ENCODE measurements at regions not wholly inside any gene's neighbourhood (a gene's known extent, or its start where the extent isn't known, plus 50 kb on each side); places are given as distances from the start of the nearest gene placed in this dataset.
A peak's percentile ranks its signal among the peaks of the same experiment; 100 is the strongest.

DNA sequence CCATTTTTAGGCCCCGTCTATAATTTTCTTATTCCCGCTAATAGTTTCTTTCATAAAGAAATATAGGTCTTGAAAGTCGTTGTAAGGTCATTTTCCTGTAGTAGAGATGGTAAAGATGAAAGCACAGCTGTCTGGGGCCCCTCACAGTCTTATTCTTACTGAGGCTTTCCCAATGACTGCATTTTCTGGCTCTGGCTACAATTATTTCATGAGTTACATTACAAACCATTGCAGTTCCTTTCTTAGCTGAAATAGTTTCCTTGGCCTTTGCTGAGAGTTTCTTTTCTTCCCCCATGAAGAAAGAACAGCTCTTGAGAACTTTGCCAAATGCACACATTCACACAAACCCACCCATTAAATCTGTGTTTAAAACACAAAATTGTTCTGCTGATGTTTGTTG lies 113.0 kb downstream of the DYRK2 start:
- H3K9me3 ChIP-seq (ENCODE audit: control insufficient read depth, insufficient read depth, low read length): no peaks in the 10 kb centered on the region
- H3K4me3 ChIP-seq (ENCODE audit: low read depth, low read length): no peak overlapping the region
- no peaks in the 10 kb centered on the region for H3K36me3 ChIP-seq (ENCODE audit: control insufficient read depth, insufficient read depth, low read length)
- no peaks in the 10 kb centered on the region for H3K4me1 ChIP-seq (ENCODE audit: control insufficient read depth, insufficient read depth, low read length)
- no peak overlapping the region for H3K9ac ChIP-seq (ENCODE audit: low read depth, low read length)
- no peaks in the 10 kb centered on the region for H3K27me3 ChIP-seq (ENCODE audit: control insufficient read depth, insufficient read depth, low read length)

DNA sequence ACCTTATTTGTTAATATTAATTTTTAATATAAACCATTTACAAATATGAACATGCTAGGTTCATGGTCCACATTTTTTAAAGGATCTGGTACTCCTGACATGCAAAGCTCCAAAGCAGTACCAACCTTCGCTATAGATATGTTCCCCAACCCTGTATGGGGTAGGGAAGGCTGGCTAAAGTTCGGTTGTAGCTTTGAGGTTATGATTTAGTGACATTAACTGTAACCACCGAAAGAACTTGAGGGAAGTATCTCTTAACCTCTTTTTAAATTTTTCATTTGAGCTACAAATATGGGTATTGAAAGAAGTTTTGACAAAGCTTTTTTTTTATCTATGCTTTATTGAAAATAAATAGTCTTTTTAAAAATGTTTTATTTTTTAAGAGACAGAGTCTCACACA lies 115.5 kb downstream of the DYRK2 start:
- no peaks in the 10 kb centered on the region for H3K4me1 ChIP-seq (ENCODE audit: control insufficient read depth, insufficient read depth, low read length)
- no peaks in the 10 kb centered on the region for H3K36me3 ChIP-seq (ENCODE audit: control insufficient read depth, insufficient read depth, low read length)
- H3K9ac ChIP-seq (ENCODE audit: low read depth, low read length): no peak overlapping the region
- no peaks in the 10 kb centered on the region for H3K9me3 ChIP-seq (ENCODE audit: control insufficient read depth, insufficient read depth, low read length)
- H3K4me3 ChIP-seq (ENCODE audit: low read depth, low read length): no peak overlapping the region
- no peaks in the 10 kb centered on the region for H3K27me3 ChIP-seq (ENCODE audit: control insufficient read depth, insufficient read depth, low read length)

DNA sequence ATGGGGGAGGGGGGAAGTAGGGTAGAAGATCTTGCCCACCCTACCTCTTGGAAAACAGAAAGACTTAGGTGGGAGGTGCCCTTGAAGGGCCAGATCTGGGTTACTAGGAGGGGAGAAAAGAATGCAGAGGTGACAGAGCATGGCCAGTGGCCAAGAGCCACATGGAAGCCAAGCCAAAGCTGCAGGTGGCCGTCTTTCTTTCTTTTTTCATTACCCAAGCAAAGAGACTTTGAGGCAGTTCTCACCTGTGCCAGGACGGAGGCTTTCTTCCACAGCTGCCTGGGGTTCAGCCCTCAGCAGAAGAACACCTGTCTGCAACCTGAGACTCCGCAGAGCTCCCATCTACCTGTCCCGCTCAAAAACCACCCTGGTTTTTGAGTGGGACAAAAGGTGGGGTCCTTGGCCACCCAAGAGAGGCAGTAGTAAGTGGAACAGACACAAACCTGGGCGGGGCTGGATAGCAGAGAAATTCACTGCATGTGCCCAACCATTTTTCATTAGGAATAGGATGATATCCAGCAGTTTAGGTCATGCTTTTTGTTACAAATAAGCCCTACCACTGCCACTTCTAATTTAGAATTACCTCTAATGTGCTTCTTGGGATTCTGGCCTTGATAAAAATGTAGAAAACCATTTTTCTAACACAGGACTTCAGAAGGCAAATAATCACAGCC lies 116.5 kb downstream of the DYRK2 start:
- no peaks in the 10 kb centered on the region for H3K9me3 ChIP-seq (ENCODE audit: control insufficient read depth, insufficient read depth, low read length)
- no peaks in the 10 kb centered on the region for H3K36me3 ChIP-seq (ENCODE audit: control insufficient read depth, insufficient read depth, low read length)
- no peaks in the 10 kb centered on the region for H3K4me1 ChIP-seq (ENCODE audit: control insufficient read depth, insufficient read depth, low read length)
- H3K9ac ChIP-seq (ENCODE audit: low read depth, low read length): no peak overlapping the region
- no peaks in the 10 kb centered on the region for H3K27me3 ChIP-seq (ENCODE audit: control insufficient read depth, insufficient read depth, low read length)
- H3K4me3 ChIP-seq (ENCODE audit: low read depth, low read length): no peak overlapping the region

DNA sequence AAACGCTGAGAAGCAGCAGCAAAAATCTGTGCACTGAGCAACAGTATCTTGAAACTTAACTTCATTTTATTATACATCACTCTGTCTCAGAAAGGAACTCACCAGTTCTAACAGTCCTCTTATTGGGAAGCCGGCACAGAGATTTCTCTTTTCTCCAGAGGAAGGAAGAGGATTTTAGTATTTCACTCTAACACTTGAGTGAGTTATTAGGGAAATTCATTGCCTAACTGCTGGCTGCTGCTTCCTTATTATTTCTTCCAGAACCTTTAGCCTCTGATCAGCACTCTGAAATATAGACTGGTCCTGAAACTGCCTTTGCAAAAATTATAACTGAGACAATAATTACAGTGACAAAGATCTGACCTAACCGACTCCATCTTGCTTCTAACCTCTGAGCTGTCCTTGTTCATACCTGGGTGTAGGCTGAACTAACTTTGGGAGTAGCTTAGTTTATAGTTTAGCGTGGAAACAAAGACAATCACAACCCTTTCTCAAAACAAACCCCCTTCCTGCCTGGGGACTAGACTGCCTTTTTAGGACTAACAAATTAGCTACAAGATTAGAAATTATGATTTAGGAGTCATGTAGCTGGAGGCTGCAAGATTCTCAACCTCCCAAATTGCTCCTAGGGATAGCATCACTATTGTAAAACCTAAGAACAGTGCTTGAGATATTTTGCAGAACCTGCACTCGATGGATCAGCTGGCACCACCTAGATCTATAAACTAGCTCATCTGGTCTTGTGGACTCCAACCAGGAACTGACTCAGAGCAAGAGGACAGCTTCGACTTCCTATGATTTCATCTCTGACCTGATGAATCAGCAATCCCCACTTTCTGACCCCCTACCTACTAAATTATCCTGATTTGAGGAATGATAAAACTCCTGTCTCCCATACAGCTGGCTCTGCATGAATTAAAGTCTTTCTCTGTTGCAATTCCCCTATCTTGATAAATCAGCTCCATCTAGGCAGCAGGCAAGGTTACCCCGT lies 117.5 kb downstream of the DYRK2 start:
- no peaks in the 10 kb centered on the region for H3K36me3 ChIP-seq (ENCODE audit: control insufficient read depth, insufficient read depth, low read length)
- H3K27me3 ChIP-seq (ENCODE audit: control insufficient read depth, insufficient read depth, low read length): no peaks in the 10 kb centered on the region
- H3K9ac ChIP-seq (ENCODE audit: low read depth, low read length): no peak overlapping the region
- no peaks in the 10 kb centered on the region for H3K4me1 ChIP-seq (ENCODE audit: control insufficient read depth, insufficient read depth, low read length)
- H3K9me3 ChIP-seq (ENCODE audit: control insufficient read depth, insufficient read depth, low read length): no peaks in the 10 kb centered on the region
- no peak overlapping the region for H3K4me3 ChIP-seq (ENCODE audit: low read depth, low read length)

DNA sequence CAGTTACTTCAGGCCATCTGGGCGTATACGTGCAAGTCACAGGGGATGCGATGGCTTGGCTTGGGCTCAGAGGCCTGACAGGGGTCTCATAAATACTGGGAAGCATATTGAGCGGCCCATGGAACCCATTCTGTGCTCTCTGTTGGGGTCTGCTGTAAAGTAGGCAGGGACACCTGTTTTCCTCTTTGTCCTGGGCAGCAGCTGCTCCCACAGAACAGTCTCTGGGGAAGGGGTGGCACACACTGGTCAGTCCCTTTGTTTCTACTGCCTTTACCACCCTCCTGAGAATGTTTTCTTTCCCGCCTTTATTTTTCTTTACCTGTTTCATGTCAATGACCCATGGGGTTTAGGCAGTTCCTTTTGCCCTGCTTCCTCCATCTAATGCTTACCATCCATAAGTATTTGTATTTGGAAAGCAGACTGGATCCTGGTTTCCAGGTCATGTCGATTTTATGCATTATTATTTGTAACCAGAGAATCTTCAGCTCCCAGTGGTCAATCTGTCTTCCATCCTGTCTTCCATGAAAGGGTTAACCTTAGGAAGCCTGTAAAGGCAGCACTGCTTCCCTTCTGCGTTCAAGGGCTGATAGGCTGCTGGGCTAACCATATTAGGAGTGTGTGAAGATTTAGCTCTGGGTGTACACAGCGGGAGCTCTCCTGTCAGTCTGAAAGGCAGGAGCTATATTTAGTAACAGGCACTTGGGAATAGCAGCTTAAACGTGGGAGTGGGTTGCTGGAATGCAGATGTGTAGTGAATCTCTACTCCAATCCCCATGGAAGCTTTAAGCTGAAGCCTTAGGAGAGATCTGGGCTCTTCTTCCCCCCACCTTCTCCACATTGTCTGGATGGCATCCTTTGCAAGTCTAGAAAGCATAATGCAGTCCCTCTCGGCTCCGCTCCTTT lies 124.0 kb downstream of the DYRK2 start:
- Histone ChIP-seq H3K27me3 (ENCODE audit: control insufficient read depth, insufficient read depth, low read length) (no peaks in the 10 kb centered on the region), H3K4me3 (ENCODE audit: low read depth, low read length) (peak overlapping the region; percentile 14), H3K9ac (ENCODE audit: low read depth, low read length) (no peak overlapping the region), H3K9me3 (ENCODE audit: control insufficient read depth, insufficient read depth, low read length) (no peaks in the 10 kb centered on the region), H3K4me1 (ENCODE audit: control insufficient read depth, insufficient read depth, low read length) (peaks cover 9% of the 10 kb centered on the region), H3K36me3 (ENCODE audit: control insufficient read depth, insufficient read depth, low read length) (no peaks in the 10 kb centered on the region)

DNA sequence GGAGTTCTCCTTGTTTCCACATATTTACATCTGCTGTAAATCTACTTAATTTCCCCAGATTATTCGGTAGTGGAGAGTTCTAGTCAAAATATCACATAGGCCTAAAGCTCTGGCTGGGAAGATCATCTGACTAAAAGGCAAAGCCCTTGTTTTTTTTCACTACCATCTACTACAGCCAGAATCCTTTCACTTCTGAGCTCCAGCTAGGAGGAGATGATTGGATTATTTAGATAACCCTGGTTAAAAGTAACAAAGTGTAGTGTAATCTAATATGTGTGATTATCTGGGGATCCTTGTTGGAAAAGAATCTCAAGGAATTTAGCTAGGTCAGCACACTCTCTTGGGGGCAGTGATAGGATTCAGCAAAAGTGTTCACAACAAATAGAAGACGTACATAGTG lies 125.4 kb downstream of the DYRK2 start:
- Histone ChIP-seq H3K4me1 (ENCODE audit: control insufficient read depth, insufficient read depth, low read length) (peaks cover 9% of the 10 kb centered on the region), H3K27me3 (ENCODE audit: control insufficient read depth, insufficient read depth, low read length) (no peaks in the 10 kb centered on the region), H3K36me3 (ENCODE audit: control insufficient read depth, insufficient read depth, low read length) (no peaks in the 10 kb centered on the region), H3K9me3 (ENCODE audit: control insufficient read depth, insufficient read depth, low read length) (no peaks in the 10 kb centered on the region), H3K9ac (ENCODE audit: low read depth, low read length) (no peak overlapping the region), H3K4me3 (ENCODE audit: low read depth, low read length) (no peak overlapping the region)

DNA sequence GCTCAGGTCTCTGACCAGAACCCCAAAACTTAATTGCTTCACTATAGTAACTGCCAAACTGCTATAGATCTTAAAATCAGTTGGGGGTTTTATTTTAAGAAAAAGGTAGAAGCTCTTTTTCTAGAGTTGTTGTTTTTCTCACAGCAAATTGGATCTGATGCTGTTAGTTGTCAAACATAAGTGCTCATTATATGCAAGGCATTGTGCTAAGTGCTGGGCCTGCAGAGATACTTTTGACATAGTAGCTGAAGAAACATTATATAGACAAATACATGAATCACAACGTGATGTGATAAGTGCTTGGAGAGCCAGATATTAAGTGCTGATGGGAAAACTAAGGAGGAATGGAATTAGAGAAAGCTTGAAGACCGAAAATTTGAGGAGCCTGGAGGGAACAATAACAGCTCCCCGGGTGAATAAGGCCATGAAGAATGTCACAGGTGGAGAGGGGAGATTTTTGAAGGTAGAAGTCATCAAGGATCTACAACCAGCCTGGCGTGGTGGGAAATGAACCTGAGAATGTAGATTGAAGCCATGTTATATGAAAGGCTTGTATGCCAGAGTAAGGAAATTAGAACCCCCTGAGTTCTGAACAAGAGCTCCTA lies 126.5 kb downstream of the DYRK2 start:
- H3K4me3 ChIP-seq (ENCODE audit: low read depth, low read length): no peak overlapping the region
- no peak overlapping the region for H3K9ac ChIP-seq (ENCODE audit: low read depth, low read length)
- no peaks in the 10 kb centered on the region for H3K27me3 ChIP-seq (ENCODE audit: control insufficient read depth, insufficient read depth, low read length)
- peaks cover 9% of the 10 kb centered on the region for H3K4me1 ChIP-seq (ENCODE audit: control insufficient read depth, insufficient read depth, low read length)
- H3K9me3 ChIP-seq (ENCODE audit: control insufficient read depth, insufficient read depth, low read length): no peaks in the 10 kb centered on the region
- H3K36me3 ChIP-seq (ENCODE audit: control insufficient read depth, insufficient read depth, low read length): no peaks in the 10 kb centered on the region

DNA sequence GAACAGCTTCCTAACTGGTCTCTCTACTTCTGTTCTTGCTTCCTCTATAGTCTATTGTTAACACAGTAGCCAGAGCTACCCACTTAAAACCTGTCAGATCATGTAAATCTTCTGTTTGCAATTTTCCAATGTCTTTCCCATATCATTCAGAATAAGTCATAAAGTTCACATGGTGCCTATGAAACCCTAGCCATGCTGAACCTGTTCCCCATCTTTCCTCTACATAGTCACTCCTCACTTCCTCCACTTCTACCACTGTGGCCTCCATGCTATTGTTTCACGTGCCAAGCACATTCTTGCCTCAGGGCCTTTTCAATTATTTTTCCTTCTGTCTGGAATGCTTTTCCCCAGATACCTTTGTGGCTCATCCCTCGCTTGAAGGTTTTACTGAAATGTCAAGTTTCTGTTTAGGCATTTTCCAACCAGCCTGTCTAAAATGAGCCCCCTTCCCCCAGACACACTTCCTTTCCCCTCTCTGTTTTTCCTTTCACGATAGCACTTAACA lies 132.1 kb downstream of the DYRK2 start:
- H3K9me3 ChIP-seq (ENCODE audit: control insufficient read depth, insufficient read depth, low read length): no peaks in the 10 kb centered on the region

DNA sequence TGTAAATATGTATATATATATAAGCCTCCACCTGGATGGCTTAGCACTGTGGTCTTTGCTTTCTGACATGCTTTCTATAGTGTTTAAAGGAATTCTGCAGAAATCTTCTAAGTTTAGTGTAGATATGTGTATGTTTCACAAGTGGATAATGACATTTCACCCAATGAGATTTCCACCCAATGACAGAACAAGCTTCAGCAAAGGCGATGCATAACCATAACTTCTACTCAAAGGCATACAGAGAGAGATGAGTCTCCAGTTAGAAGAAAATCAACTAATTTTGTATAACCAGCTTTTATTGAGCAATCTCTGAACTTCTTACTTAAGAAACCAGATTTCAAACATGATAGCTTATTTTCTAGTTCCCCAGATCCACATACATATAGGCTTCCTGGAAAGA lies 134.0 kb downstream of the DYRK2 start:
- Histone ChIP-seq H3K4me3 (ENCODE audit: low read depth, low read length) (no peak overlapping the region), H3K4me1 (ENCODE audit: control insufficient read depth, insufficient read depth, low read length) (no peaks in the 10 kb centered on the region), H3K9ac (ENCODE audit: low read depth, low read length) (no peak overlapping the region), H3K36me3 (ENCODE audit: control insufficient read depth, insufficient read depth, low read length) (no peaks in the 10 kb centered on the region), H3K27me3 (ENCODE audit: control insufficient read depth, insufficient read depth, low read length) (no peaks in the 10 kb centered on the region), H3K9me3 (ENCODE audit: control insufficient read depth, insufficient read depth, low read length) (no peaks in the 10 kb centered on the region)

More for the DNA sequence above, 132.1 kb downstream of the DYRK2 start:
- Histone ChIP-seq H3K27me3 (ENCODE audit: control insufficient read depth, insufficient read depth, low read length) (no peaks in the 10 kb centered on the region), H3K4me1 (ENCODE audit: control insufficient read depth, insufficient read depth, low read length) (no peaks in the 10 kb centered on the region), H3K9ac (ENCODE audit: low read depth, low read length) (no peak overlapping the region), H3K36me3 (ENCODE audit: control insufficient read depth, insufficient read depth, low read length) (no peaks in the 10 kb centered on the region), H3K4me3 (ENCODE audit: low read depth, low read length) (no peak overlapping the region)

DNA sequence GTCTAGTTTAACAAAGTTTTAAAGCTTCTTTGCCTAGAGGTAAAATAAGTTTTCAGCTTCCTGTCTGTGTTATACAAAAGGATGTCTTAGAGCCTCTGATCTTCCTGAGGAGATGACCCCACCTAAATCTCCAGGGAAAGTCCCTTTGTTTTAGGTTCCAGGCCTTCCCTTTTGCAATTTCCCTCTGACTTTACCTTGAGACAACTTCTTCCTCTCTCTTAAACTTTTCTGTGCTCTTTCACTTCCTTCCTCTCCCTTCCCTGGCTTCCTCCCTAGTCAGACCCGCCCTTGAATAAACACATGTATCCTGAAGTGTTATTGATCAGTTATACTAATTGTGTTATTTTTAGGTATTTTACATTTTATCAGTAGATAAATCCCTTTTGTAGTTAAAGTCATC lies 134.8 kb downstream of the DYRK2 start:
- H3K36me3 ChIP-seq (ENCODE audit: control insufficient read depth, insufficient read depth, low read length): no peaks in the 10 kb centered on the region
- H3K9ac ChIP-seq (ENCODE audit: low read depth, low read length): no peak overlapping the region
- no peaks in the 10 kb centered on the region for H3K9me3 ChIP-seq (ENCODE audit: control insufficient read depth, insufficient read depth, low read length)
- H3K4me1 ChIP-seq (ENCODE audit: control insufficient read depth, insufficient read depth, low read length): no peaks in the 10 kb centered on the region
- no peaks in the 10 kb centered on the region for H3K27me3 ChIP-seq (ENCODE audit: control insufficient read depth, insufficient read depth, low read length)
- no peak overlapping the region for H3K4me3 ChIP-seq (ENCODE audit: low read depth, low read length)

DNA sequence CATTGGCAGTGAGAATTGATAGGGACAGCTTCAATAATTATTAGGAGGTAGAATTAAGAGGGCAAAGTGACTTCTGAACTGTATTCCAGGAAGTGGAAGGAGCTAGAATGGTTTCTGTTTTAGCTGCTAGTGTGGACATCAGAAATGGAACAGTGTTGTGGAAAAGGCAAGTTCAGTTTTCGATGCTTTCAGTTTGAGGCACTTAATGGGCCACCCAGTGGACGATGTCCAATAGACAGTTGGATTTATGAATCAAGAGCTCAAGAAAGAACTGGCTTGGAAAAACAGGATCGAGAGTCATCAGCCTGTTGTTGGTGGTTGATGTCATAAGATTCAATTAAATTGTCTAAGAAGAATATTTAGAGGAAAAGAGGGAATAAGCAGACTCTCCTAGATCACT lies 136.3 kb downstream of the DYRK2 start:
- Histone ChIP-seq H3K27me3 (ENCODE audit: control insufficient read depth, insufficient read depth, low read length) (no peaks in the 10 kb centered on the region), H3K9ac (ENCODE audit: low read depth, low read length) (no peak overlapping the region), H3K4me3 (ENCODE audit: low read depth, low read length) (no peak overlapping the region), H3K36me3 (ENCODE audit: control insufficient read depth, insufficient read depth, low read length) (no peaks in the 10 kb centered on the region), H3K9me3 (ENCODE audit: control insufficient read depth, insufficient read depth, low read length) (no peaks in the 10 kb centered on the region), H3K4me1 (ENCODE audit: control insufficient read depth, insufficient read depth, low read length) (no peaks in the 10 kb centered on the region)
